Bronchial epithelial cell (primary cell): ENCODE measurements at regions not wholly inside any gene's neighbourhood (a gene's known extent, or its start where the extent isn't known, plus 50 kb on each side); places are given as distances from the start of the nearest gene placed in this dataset.

Source experiments
- DNase-seq: peaks from one replicate; pipeline ENCODE4 v3.0.0-alpha.2; 2010; ENCODE audit warnings: low read depth
- FAIRE-seq: peaks from 2 replicates; lab custom pipeline; 2011; peaks lifted over from hg19 to GRCh38; lab: Jason Lieb, UNC
- H3K27me3 ChIP-seq: 2 replicates; pipeline ENCODE4 v1.5.1; 2011; ENCODE audit warnings: low read length; ENCODE audit not compliant: control insufficient read depth, insufficient read depth
- H3K36me3 ChIP-seq: 2 replicates; pipeline ENCODE4 v1.5.1; 2011; ENCODE audit warnings: low read length; ENCODE audit not compliant: control insufficient read depth, insufficient read depth
- H3K4me3 ChIP-seq: 2 replicates; pipeline ENCODE4 v1.5.1; 2011; ENCODE audit warnings: mild to moderate bottlenecking, low read depth, low read length, control low read depth
- CTCF ChIP-seq: IDR thresholded peaks from 2 replicates; pipeline ENCODE4 v1.5.1; 2011; ENCODE audit warnings: mild to moderate bottlenecking, moderate library complexity, low read length, control low read depth, inconsistent platforms; ENCODE audit not compliant: insufficient read depth, severe bottlenecking

DNA sequence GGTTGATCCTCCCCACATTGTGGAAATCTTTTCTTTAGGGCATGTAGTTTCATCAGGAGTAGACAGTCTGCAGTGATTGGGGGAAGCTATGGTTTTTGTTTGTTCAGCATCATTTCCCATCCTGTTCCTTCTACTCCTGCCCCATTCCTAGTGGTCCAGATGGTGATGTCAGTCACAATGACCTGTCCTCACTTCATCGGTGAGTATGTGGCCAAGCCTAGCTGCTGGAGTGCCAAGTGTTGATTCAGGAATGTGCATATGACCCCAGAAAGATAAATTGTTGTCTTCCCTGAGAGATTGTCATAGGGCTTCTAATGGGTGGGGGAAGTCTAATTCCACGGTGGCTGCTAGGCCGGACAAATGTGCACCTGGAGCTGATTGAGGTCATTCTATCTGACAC, 130.6 kb upstream of the FAT1 start:
- DNase-seq (no peak), FAIRE-seq (no peak)
- no peak overlapping the region for H3K4me3 ChIP-seq
- H3K36me3 ChIP-seq, result no peaks in the 10 kb centered on the region
- TF ChIP-seq CTCF, result no peak
- H3K27me3 ChIP-seq, result no peaks in the 10 kb centered on the region

- no peak for TF ChIP-seq CTCF
- FAIRE-seq, result no peak
Measured at GRCh38 chr4:186855111-186855510, 131.5 kb upstream of the FAT1 start.

GRCh38 chr4:186857793-186858192, 134.1 kb upstream of the FAT1 start:
- H3K36me3 ChIP-seq, result no peaks in the 10 kb centered on the region
- no peak overlapping the region for H3K4me3 ChIP-seq
- TF ChIP-seq CTCF, result no peak
- H3K27me3 ChIP-seq, result no peaks in the 10 kb centered on the region
- FAIRE-seq (no peak), DNase-seq (no peak)

More at GRCh38 chr4:186855111-186855510, 131.5 kb upstream of the FAT1 start:
- DNase-seq, result no peak
- Histone ChIP-seq H3K27me3 (no peaks in the 10 kb centered on the region), H3K4me3 (no peak overlapping the region), H3K36me3 (no peaks in the 10 kb centered on the region)

DNA sequence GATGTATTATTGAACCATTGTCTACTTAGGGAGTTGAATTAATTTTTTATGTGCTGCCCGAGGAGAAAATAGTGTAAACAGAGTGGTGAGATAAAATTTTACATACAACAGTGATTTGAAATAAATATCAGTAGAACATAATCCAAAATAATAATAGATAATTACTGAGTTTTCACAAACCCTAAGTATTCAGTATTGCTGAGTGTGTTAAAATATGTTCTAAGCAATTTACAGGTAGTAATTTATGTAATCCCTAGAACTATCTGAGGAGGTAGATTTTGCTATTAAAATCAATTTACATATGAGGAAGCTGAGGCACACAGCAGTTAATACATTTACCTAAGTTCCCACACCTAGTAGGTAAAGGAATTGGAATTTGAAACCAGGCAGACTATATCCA, 134.7 kb upstream of the FAT1 start:
- TF ChIP-seq CTCF, result no peak
- DNase-seq (no peak), FAIRE-seq (no peak)
- Histone ChIP-seq H3K27me3 (no peaks in the 10 kb centered on the region), H3K4me3 (no peak overlapping the region), H3K36me3 (no peaks in the 10 kb centered on the region)

- Histone ChIP-seq H3K36me3 (no peaks in the 10 kb centered on the region), H3K27me3 (no peaks in the 10 kb centered on the region), H3K4me3 (no peak overlapping the region)
- DNase-seq, result no peak
- TF ChIP-seq CTCF, result no peak
- no peak for FAIRE-seq
Measured at GRCh38 chr4:186859420-186859819, 135.8 kb upstream of the FAT1 start.

DNA sequence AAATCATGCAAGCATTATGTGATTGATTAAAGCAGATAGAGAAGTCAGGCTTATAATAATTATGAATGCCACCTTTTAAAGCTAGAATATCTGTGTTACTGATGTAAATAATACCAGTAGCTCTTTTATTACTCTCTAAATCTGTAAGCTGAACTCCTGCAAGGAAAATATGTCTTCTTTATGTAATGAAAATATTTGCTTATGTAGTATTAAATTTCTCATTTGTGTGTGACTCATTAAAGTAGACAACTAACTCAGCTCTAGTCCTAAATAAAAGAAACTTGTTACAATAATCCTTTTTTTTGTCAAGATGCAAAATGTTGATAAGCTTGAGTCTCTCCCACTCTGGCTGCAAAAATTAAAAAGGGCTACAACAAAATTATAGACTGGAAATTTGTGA, 137.7 kb upstream of the FAT1 start:
- Histone ChIP-seq H3K36me3 (no peaks in the 10 kb centered on the region), H3K4me3 (no peak overlapping the region), H3K27me3 (no peaks in the 10 kb centered on the region)
- TF ChIP-seq CTCF, result no peak
- peak; percentile 48 for DNase-seq
- FAIRE-seq, result no peak
